ENCODE measurements at regions not wholly inside any gene's neighbourhood (a gene's known extent, or its start where the extent isn't known, plus 50 kb on each side); places are given as distances from the start of the nearest gene placed in this dataset.

GRCh38 chr15:81625896-81626295, 251.9 kb upstream of the TMC3 start (continued):
- no peak for TF ChIP-seq CTCF (IDR thresholded peaks at IDR 0.05)
- no peak for TF ChIP-seq FOXP1 (CRISPR knock-in tag; IDR thresholded peaks at IDR 0.05; ENCODE audit: borderline replicate concordance)
- no peak for TF ChIP-seq ZNF281 (CRISPR knock-in tag; IDR thresholded peaks at IDR 0.05)
- TF ChIP-seq E2F4 (CRISPR knock-in tag; IDR thresholded peaks at IDR 0.05; ENCODE audit: borderline replicate concordance, low read depth), result no peak
- no peak for TF ChIP-seq ATF6 (CRISPR knock-in tag; IDR thresholded peaks at IDR 0.05)
- TF ChIP-seq ZNF532 (CRISPR knock-in tag; IDR thresholded peaks at IDR 0.05; ENCODE audit: borderline replicate concordance), result no peak
- TF ChIP-seq ZBTB21 (CRISPR knock-in tag; IDR thresholded peaks at IDR 0.05; ENCODE audit: borderline replicate concordance), result no peak
- TF ChIP-seq ZNF416 (CRISPR knock-in tag; IDR thresholded peaks at IDR 0.05), result no peak

GRCh38 chr15:81619002-81619401, 245.0 kb upstream of the TMC3 start:
- H3K4me1 Mint-ChIP-seq, result no peaks in the 10 kb centered on the region
- no peak for TF ChIP-seq ZNF416 (CRISPR knock-in tag; IDR thresholded peaks at IDR 0.05)
- no peak for TF ChIP-seq OVOL2 (CRISPR knock-in tag; IDR thresholded peaks at IDR 0.05; ENCODE audit: borderline replicate concordance)
- TF ChIP-seq MAX (CRISPR knock-in tag; IDR thresholded peaks at IDR 0.05), result no peak
- TF ChIP-seq FOXK1 (CRISPR knock-in tag; IDR thresholded peaks at IDR 0.05), result no peak
- TF ChIP-seq JUN (CRISPR knock-in tag; IDR thresholded peaks at IDR 0.05), result no peak
- TF ChIP-seq CREB1 (CRISPR knock-in tag; IDR thresholded peaks at IDR 0.05), result no peak
- no peak for TF ChIP-seq TEAD4 (CRISPR knock-in tag; IDR thresholded peaks at IDR 0.05)
- TF ChIP-seq TEAD1 (CRISPR knock-in tag; IDR thresholded peaks at IDR 0.05), result no peak
- no peak for TF ChIP-seq FOXJ3 (CRISPR knock-in tag; IDR thresholded peaks at IDR 0.05; ENCODE audit: borderline replicate concordance)
- no peak for TF ChIP-seq ZNF512 (CRISPR knock-in tag; IDR thresholded peaks at IDR 0.05; ENCODE audit: borderline replicate concordance)
- TF ChIP-seq TCF7 (CRISPR knock-in tag; IDR thresholded peaks at IDR 0.05; ENCODE audit: low read depth), result no peak
- TF ChIP-seq ELF4 (CRISPR knock-in tag; IDR thresholded peaks at IDR 0.05; ENCODE audit: low read depth), result no peak
- no peak for TF ChIP-seq JAZF1 (CRISPR knock-in tag; IDR thresholded peaks at IDR 0.05)
- TF ChIP-seq NR1H2 (CRISPR knock-in tag; IDR thresholded peaks at IDR 0.05), result no peak
- no peak for TF ChIP-seq E2F4 (CRISPR knock-in tag; IDR thresholded peaks at IDR 0.05; ENCODE audit: borderline replicate concordance, low read depth)
- no peak for TF ChIP-seq RORB (CRISPR knock-in tag; IDR thresholded peaks at IDR 0.05)

More at GRCh38 chr15:81619002-81619401, 245.0 kb upstream of the TMC3 start:
- H3K27ac Mint-ChIP-seq, result no peak overlapping the region
- CTCF ChIA-PET, result no interaction called here
- POLR2A ChIA-PET, result no interaction called here
- DNase-seq (ENCODE audit: low spot score) (no peak), ATAC-seq (no peak)
- no peaks in the 10 kb centered on the region for H3K36me3 Mint-ChIP-seq
- H3K27me3 Mint-ChIP-seq (ENCODE audit: low read depth), result no peaks in the 10 kb centered on the region
- H3K4me3 Mint-ChIP-seq, result no peak overlapping the region
- H3K9me3 Mint-ChIP-seq, result peaks cover 18% of the 10 kb centered on the region
